Nephron (organoid): ENCODE measurements at regions not wholly inside any gene's neighbourhood (a gene's known extent, or its start where the extent isn't known, plus 50 kb on each side); places are given as distances from the start of the nearest gene placed in this dataset.

Experiments
- H3K27ac Mint-ChIP-seq, 3 experiments: 2 replicates each; pipeline ENCODE4 v1.8.0; 2020; ENCODE audit warnings: mixed read lengths in 3 of 3, mild to moderate bottlenecking in 2 of 3, moderate library complexity in 1 of 3
- H3K27me3 Mint-ChIP-seq: 2 replicates; pipeline ENCODE4 v1.8.0; 2021; ENCODE audit warnings: low read depth, mild to moderate bottlenecking, moderate library complexity, mixed read lengths
- H3K36me3 Mint-ChIP-seq: 2 replicates; pipeline ENCODE4 v1.8.0; 2020; ENCODE audit warnings: low read depth, mixed read lengths
- H3K4me1 Mint-ChIP-seq: 2 replicates; pipeline ENCODE4 v1.8.0; 2020; ENCODE audit warnings: mixed read lengths
- H3K4me3 Mint-ChIP-seq, 3 experiments: 2 replicates each; pipeline ENCODE4 v1.8.0; 2020; ENCODE audit warnings: mild to moderate bottlenecking in 3 of 3, mixed read lengths in 3 of 3, moderate library complexity in 2 of 3
- H3K9me3 Mint-ChIP-seq: 2 replicates; pipeline ENCODE4 v1.8.0; 2020; ENCODE audit warnings: mixed read lengths
- TF ChIP-seq, protein P1 (sequence below), 3 experiments: fragments of 200-600 bp; sonication (generic); IDR thresholded peaks; one replicate each; pipeline ENCODE4 v1.5.0; 2021; ENCODE audit warnings: antibody characterized with exemption in 3 of 3; ENCODE audit not compliant: unreplicated experiment in 3 of 3

DNA sequence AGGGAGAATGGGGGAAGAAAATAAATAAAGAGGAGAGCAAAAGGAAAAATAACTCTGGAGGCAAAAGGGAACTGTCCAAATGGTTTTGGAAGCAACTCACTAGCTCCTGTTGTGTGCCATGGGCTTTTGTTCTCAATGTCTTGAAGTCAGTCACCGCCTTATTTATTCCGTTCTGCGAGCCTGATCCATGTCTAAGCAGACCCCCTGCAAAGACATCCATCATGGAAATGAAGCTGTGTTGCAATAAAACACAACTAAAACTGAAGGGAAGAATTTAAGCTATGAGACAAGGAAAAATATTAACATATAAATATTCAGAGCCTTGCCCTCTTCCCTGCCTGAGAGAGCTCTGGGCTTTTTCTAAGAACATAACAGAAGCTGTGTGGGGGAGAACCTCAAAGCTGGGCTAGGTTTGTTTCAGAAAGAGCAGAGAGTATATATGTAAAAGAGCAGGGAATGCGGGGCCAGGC, 373.2 kb upstream of the CNR1 start:
- Mint-ChIP-seq H3K4me3 (no peak overlapping the region), H3K36me3 (no peaks in the 10 kb centered on the region), H3K9me3 (no peaks in the 10 kb centered on the region), H3K4me1 (no peaks in the 10 kb centered on the region), H3K27me3 (peaks cover 15% of the 10 kb centered on the region), H3K27ac (no peak overlapping the region)
- TF ChIP-seq, protein P1, sequence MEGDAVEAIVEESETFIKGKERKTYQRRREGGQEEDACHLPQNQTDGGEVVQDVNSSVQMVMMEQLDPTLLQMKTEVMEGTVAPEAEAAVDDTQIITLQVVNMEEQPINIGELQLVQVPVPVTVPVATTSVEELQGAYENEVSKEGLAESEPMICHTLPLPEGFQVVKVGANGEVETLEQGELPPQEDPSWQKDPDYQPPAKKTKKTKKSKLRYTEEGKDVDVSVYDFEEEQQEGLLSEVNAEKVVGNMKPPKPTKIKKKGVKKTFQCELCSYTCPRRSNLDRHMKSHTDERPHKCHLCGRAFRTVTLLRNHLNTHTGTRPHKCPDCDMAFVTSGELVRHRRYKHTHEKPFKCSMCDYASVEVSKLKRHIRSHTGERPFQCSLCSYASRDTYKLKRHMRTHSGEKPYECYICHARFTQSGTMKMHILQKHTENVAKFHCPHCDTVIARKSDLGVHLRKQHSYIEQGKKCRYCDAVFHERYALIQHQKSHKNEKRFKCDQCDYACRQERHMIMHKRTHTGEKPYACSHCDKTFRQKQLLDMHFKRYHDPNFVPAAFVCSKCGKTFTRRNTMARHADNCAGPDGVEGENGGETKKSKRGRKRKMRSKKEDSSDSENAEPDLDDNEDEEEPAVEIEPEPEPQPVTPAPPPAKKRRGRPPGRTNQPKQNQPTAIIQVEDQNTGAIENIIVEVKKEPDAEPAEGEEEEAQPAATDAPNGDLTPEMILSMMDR (IDR thresholded peaks at IDR 0.05; ENCODE audit: unreplicated experiment in 3 of 3): no peak

DNA sequence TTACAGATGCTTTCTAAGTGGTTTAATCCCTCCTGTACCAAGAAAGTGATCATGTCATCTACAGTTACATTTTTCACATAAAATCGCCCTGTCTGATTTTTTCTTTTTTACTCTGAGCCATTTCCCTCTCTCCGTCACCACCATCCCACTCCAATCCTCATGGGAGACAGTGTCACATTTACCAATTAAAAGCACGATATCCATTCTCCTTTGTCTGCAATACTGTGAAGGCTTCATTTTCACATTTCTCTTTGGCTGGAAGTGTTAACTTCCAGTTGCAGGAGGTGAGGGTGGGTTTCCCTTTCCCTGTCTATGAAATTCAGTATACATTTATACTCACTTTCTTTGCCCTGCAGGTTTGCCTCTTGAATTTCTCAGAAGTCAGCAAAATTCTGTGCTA, 372.7 kb upstream of the CNR1 start:
- H3K4me1 Mint-ChIP-seq: no peaks in the 10 kb centered on the region
- TF ChIP-seq, protein P1 (IDR thresholded peaks at IDR 0.05; ENCODE audit: unreplicated experiment in 3 of 3): no peak

DNA sequence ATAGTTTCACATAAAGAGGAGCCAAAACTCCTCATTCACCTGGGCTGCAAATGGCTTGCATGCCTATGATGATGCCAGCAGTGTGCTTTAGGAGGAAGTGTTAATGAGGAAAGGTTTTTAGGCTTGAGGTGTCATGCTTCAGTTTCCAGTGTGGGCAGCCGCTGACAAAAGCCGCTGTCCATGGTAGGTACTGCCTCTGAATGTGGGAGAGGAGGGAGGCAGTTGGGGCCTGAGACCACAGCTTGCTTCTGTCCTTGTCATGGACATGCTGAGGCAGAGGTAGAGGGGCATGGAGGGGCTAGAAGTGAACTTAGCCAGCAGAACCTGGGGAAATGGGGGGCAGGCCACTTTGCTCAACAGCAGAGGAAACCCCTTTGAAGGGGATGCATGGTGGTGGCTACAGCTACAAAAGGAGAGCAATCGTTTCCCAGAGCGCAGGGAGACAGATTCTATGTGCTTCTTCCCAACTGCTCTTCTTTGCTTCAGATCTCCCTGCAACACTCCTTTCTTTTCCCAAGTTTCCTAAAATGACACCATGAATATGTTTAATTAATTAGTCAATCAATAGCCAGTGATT, 372.1 kb upstream of the CNR1 start:
- TF ChIP-seq, protein P1 (IDR thresholded peaks at IDR 0.05; ENCODE audit: unreplicated experiment in 3 of 3): no peak
- Mint-ChIP-seq H3K9me3 (no peaks in the 10 kb centered on the region), H3K4me3 (no peak overlapping the region), H3K27ac (no peak overlapping the region), H3K27me3 (peaks cover 15% of the 10 kb centered on the region), H3K4me1 (no peaks in the 10 kb centered on the region), H3K36me3 (no peaks in the 10 kb centered on the region)

More for the DNA sequence above, 372.7 kb upstream of the CNR1 start:
- Mint-ChIP-seq H3K4me3 (no peak overlapping the region), H3K9me3 (no peaks in the 10 kb centered on the region), H3K36me3 (no peaks in the 10 kb centered on the region), H3K27me3 (peaks cover 15% of the 10 kb centered on the region), H3K27ac (no peak overlapping the region)

DNA sequence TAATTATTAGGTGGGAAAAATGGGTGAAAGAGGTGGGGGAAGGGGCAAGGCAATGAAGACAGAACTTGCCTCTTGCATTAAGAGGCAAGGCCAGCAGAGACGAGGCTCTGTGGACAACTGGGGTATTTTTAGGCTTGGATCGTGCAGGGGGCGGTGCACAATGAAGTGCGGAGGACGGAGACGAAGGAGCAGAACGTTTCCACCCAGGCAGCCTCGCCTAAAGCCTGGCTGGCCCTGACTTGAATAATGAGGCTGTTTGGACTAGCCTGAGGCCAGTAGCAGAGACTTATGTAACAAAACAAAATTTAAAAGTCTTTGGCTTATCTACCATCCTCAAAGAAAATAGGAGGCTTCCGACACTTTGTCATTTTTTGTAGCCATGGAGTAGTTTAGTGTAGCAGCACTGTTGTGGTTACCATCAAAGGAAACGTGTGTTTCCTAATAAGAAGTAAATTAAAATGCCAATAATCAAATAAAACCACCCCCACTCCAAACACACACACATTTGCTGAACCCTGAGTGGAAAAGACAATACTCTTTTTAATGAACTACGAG, 370.0 kb upstream of the CNR1 start:
- H3K27ac Mint-ChIP-seq: no peak overlapping the region
- H3K4me3 Mint-ChIP-seq: no peak overlapping the region
- no peaks in the 10 kb centered on the region for H3K4me1 Mint-ChIP-seq
- TF ChIP-seq, protein P1 (IDR thresholded peaks at IDR 0.05; ENCODE audit: unreplicated experiment in 3 of 3): no peak
- H3K9me3 Mint-ChIP-seq: no peaks in the 10 kb centered on the region
- peaks cover 15% of the 10 kb centered on the region for H3K27me3 Mint-ChIP-seq
- no peaks in the 10 kb centered on the region for H3K36me3 Mint-ChIP-seq

DNA sequence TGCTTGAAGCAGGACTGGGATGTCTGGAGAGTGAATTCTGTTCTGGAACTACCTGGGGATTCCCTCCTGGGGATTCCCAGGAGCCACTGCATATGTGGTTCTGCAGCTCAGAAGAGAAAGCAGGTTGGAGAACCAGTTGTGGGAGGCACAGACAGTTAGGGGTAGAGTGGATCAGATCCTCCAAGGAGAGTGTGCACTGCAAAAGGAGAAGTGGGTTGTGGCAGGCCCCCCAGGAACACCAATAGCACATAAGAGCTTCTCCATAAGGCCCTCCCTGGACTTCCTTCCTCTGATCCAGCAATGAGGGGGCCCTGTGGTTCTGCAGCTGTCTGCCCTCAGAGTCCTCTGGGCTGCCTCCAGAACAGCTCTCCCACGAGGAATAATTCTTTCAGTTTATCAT, 369.2 kb upstream of the CNR1 start:
- Mint-ChIP-seq H3K27me3 (peaks cover 15% of the 10 kb centered on the region), H3K9me3 (no peaks in the 10 kb centered on the region), H3K36me3 (no peaks in the 10 kb centered on the region), H3K4me3 (no peak overlapping the region), H3K4me1 (no peaks in the 10 kb centered on the region), H3K27ac (no peak overlapping the region)
- TF ChIP-seq, protein P1 (IDR thresholded peaks at IDR 0.05; ENCODE audit: unreplicated experiment in 3 of 3): no peak
